ENCODE measurements at regions not wholly inside any gene's neighbourhood (a gene's known extent, or its start where the extent isn't known, plus 50 kb on each side); places are given as distances from the start of the nearest gene placed in this dataset.

DNA sequence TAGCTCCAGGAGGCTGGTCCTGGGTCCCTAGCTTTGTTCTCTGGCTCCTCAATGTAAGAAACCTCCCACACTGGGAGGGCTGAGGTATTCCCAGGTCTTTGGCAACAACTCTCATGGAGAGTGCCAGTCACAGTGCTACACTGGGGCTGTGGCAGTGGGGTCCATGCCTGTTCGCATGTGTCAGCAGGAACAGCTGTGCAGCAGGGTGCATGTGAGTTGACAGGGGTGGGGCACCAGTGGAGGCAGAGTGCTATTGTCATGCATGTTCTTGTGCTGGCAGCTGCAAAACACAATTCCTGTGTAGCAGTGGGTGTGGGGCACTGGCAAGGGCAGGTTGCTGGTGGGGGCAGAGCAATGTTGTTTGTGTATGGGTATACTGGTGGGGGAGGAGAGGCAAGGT, 246.0 kb downstream of the CXXC4 start:
- peaks cover 73% of the 10 kb centered on the region for H3K9me3 Mint-ChIP-seq

GRCh38 chr4:104235967-104236366, 258.7 kb downstream of the CXXC4 start:
- Mint-ChIP-seq H3K36me3 (ENCODE audit: low read depth) (no peaks in the 10 kb centered on the region), H3K4me1 (ENCODE audit: low read depth) (no peaks in the 10 kb centered on the region), H3K9me3 (peaks cover 38% of the 10 kb centered on the region), H3K4me3 (no peak overlapping the region), H3K27ac (no peak overlapping the region), H3K27me3 (ENCODE audit: insufficient read depth) (no peaks in the 10 kb centered on the region)
- DNase-seq, result no peak
- TF ChIP-seq CTCF (IDR thresholded peaks at IDR 0.05), result no peak

More for the DNA sequence above, 246.0 kb downstream of the CXXC4 start:
- no peak for TF ChIP-seq CTCF (IDR thresholded peaks at IDR 0.05)
- DNase-seq, result no peak
- H3K4me3 Mint-ChIP-seq, result no peak overlapping the region
- peaks cover 1% of the 10 kb centered on the region for H3K27me3 Mint-ChIP-seq (ENCODE audit: insufficient read depth)
- H3K36me3 Mint-ChIP-seq (ENCODE audit: low read depth), result no peaks in the 10 kb centered on the region
- no peaks in the 10 kb centered on the region for H3K4me1 Mint-ChIP-seq (ENCODE audit: low read depth)
- no peak overlapping the region for H3K27ac Mint-ChIP-seq

- DNase-seq, result no peak
- H3K27me3 Mint-ChIP-seq (ENCODE audit: insufficient read depth), result no peaks in the 10 kb centered on the region; the same call in 1 of the 2 replicates
- H3K4me1 Mint-ChIP-seq (ENCODE audit: low read depth), result no peaks in the 10 kb centered on the region
- no peak overlapping the region for H3K27ac Mint-ChIP-seq
- H3K4me3 Mint-ChIP-seq, result no peak overlapping the region
- no peaks in the 10 kb centered on the region for H3K36me3 Mint-ChIP-seq (ENCODE audit: low read depth)
- TF ChIP-seq CTCF (IDR thresholded peaks at IDR 0.05), result no peak
- peaks cover 25% of the 10 kb centered on the region for H3K9me3 Mint-ChIP-seq
Measured at GRCh38 chr4:104217526-104217925, 277.2 kb downstream of the CXXC4 start.

- TF ChIP-seq CTCF (IDR thresholded peaks at IDR 0.05), result no peak
- no peak for DNase-seq
- Mint-ChIP-seq H3K27me3 (ENCODE audit: insufficient read depth) (no peaks in the 10 kb centered on the region), H3K27ac (no peak overlapping the region), H3K4me1 (ENCODE audit: low read depth) (no peaks in the 10 kb centered on the region), H3K36me3 (ENCODE audit: low read depth) (no peaks in the 10 kb centered on the region), H3K9me3 (peaks cover 27% of the 10 kb centered on the region), H3K4me3 (no peak overlapping the region)
Measured at GRCh38 chr4:104211657-104212056, 283.0 kb downstream of the CXXC4 start.

- Mint-ChIP-seq H3K4me3 (no peak overlapping the region), H3K9me3 (peaks cover 30% of the 10 kb centered on the region), H3K4me1 (ENCODE audit: low read depth) (no peaks in the 10 kb centered on the region), H3K27ac (no peak overlapping the region), H3K36me3 (ENCODE audit: low read depth) (no peaks in the 10 kb centered on the region), H3K27me3 (ENCODE audit: insufficient read depth) (no peaks in the 10 kb centered on the region)
- no peak for TF ChIP-seq CTCF (IDR thresholded peaks at IDR 0.05)
- no peak for DNase-seq
Measured at GRCh38 chr4:104210420-104210819, 284.3 kb downstream of the CXXC4 start.

GRCh38 chr4:104206784-104207183, 287.9 kb downstream of the CXXC4 start:
- Mint-ChIP-seq H3K4me1 (ENCODE audit: low read depth) (no peaks in the 10 kb centered on the region), H3K36me3 (ENCODE audit: low read depth) (no peaks in the 10 kb centered on the region), H3K27ac (no peak overlapping the region), H3K27me3 (ENCODE audit: insufficient read depth) (no peaks in the 10 kb centered on the region), H3K9me3 (peaks cover 39% of the 10 kb centered on the region), H3K4me3 (no peak overlapping the region)
- no peak for TF ChIP-seq CTCF (IDR thresholded peaks at IDR 0.05)
- DNase-seq, result no peak
